LHCN-M2 (cell line): ENCODE measurements at regions not wholly inside any gene's neighbourhood (a gene's known extent, or its start where the extent isn't known, plus 50 kb on each side); places are given as distances from the start of the nearest gene placed in this dataset.

Experiments used
- DNase-seq: peaks from one replicate; pipeline ENCODE4 v3.0.0-alpha.2; 2012; ENCODE audit warnings: low read depth

DNA sequence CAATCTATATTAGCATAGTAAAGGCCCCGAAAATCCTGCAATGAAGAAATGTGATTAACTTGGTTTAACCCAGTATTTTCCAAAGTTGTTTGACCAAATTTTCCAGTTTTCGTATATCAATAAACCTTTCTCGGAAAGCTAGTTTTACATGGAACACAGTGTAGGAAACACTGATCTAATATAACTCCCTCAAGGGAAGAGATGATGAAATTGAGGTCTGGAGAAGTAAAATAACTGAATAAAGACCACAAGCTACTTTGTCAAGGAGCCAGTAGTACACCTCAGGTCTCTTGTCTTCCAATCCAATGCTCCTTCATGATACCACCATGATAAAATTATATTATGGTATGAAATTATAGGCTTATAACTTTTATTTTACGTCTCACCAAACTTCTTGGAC is 118.1 kb upstream of the TARS1 start:
- no peak for DNase-seq

DNA sequence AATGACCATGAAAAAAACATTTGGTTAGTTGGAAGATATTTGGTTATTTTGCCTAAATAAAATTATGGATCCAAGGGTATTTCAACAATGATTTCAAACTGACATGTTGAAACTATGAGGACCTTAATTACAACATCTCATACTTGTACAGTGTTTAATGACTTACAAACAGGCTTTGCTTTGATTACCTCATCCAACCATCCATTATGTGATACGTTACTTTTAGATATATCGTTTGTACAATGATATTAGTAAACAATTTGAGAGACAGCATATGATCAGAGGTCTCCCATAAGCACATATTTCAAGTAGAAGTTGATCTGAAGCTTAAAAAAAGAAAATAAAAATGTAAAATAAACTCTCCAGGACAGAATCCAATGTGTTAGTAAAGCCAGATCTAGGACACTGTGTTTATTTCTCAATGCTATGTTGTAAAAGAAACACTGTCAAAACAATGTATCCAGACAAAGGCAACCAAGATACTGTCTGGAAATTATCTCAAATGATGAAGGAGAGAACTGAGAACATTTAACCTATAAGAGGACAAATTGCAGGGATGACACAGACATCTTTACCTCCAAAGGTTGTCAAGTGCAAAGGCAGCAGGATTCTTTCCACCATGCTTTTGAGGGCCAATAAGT is 116.0 kb upstream of the TARS1 start:
- no peak for DNase-seq

DNA sequence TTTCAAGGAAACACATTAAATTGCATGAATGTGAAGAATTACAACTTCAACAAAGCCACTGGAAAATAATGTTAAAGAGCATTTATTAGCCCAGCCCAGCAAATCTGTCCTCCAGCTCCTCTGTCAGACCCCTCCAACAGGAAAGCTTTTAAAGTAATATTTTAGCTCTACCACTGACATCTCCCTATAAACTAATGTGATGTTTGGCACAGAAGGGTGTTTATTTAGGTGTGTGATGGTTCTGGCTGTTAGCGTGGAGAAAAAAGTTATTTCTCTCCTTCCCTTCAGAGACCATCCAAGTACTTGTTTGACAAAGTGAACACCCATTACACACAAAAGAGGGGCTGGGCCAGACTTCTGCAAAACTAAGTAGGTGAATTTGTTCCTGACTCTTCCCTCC is 111.9 kb upstream of the TARS1 start:
- DNase-seq = no peak

DNA sequence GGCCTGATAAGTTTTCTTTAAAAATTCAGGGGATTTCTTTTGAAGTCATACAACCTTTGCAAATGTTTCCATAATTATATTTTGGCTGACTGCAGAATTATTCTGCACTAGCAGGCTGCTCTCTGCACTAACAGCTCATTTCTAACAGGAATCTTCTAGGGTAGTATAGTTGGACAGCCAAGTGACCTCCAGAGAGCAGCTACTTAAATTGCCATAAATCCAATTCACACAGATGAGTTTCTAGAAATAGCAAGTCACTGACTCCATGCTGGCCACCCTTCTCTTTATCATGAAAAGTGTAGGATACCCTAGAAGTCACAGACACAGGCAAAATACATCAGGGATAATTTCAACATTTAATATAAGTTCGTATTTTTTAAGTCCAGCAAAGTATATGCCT is 110.9 kb upstream of the TARS1 start:
- DNase-seq = no peak

DNA sequence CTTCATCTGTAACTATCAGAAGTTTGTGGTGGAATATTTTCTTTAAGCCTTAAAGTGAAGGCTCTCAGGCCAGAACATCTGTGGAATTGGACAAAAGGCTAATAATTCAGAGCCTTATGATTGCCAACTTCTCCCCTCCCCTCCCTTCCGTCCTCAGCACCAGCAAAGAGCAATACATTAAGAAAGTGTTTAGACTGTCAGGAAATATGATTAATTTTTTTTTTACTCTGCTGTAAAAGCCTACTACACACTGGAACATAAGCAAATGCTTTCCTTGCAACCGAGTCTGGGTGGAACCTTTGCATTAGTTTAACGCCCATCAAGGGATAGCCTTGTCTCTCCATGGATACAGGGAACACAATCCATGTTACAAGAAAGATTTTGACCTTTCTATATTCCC is 110.3 kb upstream of the TARS1 start:
- DNase-seq = no peak

DNA sequence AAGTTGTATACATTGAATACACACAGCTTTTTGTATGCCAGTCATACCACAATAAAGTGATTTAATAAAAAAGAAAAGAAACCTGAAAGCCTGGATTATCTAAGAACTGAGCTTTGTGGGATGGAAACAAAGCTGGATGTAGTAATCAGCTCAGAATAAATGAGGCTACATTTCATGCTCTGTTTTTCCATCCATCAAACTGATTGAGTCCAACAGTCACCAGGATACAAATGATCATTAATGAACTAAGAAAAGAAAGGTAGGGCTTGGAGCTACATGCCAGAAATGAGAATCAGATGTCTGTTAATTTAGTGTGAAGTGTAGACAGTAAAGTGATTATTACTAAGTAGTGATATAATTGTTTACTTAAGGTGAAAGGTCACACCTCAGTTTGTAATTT is 109.8 kb upstream of the TARS1 start:
- no peak for DNase-seq

DNA sequence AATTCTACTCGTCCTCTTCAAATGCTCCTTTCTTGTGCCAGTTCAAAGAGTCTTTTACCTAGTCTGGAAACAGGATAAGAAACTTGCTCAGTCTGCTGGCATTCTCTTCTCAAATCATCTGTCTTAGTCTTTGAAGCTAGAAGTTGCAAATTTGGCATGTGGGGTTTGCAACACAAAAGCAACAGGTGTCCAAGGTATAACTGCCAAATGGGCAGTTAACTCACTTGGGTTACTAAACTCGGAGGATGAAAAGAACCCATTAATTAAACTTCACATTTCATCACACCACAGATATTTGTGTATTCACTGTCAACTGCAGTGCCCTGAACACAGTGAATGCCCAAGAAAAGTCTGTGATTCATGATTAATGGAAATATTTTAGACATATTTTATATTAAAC is 108.0 kb upstream of the TARS1 start:
- no peak for DNase-seq

DNA sequence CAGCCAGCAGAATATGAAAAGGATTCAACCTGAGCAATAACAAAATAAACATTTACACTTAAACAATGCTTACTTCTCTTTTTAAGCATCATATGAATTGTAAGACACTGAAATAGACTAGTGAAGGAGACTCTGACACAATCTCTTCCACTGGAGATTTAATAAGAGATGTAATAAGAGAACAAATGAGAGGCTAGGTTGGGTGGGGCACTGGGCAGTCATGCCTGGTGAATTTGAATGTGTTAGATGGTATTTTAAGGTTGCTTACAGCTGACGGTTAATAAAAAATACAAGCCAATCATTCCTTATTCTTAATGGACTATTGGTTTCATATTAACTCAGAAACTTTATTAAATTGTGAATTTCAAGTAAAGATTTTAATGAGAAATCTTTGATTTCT is 105.9 kb upstream of the TARS1 start:
- no peak for DNase-seq

DNA sequence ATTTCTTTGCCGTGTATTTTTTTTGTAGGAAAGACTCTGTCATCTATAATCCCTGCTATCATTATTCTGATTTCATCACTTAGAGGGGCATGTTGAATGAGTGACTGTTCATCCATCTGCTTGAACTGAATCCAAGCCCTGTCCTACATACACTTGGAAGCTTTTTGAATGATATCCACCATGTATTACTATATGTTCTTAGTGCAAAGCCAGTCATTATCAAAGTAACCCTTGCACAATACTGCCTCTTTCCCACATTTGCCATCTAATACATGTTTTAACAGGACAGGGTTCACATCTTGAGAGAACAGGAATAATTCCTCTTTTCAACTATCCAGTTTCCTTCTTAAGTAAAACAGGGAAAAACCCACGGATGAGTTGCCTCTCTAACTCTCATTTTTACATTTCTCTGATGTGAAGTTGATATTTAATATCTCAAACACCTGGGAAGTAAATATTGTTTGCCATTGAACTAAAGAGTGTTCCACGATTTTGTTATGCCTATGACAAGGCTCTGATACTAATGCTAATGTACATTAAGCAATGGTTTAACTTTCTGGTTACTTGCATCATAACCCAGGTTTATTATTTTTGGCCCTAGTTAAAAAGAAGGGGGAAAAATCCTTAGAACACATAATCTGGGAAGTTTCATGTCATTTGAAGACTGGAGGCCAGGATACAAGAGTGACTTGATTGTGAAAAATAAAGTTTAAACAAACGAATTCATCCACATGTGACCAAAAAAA is 103.7 kb upstream of the TARS1 start:
- DNase-seq = no peak

DNA sequence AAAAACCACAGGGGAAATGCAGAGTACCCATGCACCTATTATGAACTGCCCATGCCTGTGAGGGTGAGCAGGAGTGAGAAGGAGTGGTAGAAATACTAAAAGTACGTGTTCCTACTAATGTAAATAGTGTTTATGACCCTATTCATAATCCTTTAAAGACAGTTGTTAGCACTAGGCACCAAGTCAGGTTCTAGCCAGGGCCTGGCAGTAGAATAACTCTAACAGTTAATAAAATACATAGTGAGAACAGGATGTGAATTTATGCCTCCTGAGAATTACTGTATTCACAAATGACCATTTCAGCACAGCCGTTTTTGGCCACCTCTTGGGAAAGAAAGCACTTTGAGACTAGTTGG is 103.2 kb upstream of the TARS1 start:
- no peak for DNase-seq

DNA sequence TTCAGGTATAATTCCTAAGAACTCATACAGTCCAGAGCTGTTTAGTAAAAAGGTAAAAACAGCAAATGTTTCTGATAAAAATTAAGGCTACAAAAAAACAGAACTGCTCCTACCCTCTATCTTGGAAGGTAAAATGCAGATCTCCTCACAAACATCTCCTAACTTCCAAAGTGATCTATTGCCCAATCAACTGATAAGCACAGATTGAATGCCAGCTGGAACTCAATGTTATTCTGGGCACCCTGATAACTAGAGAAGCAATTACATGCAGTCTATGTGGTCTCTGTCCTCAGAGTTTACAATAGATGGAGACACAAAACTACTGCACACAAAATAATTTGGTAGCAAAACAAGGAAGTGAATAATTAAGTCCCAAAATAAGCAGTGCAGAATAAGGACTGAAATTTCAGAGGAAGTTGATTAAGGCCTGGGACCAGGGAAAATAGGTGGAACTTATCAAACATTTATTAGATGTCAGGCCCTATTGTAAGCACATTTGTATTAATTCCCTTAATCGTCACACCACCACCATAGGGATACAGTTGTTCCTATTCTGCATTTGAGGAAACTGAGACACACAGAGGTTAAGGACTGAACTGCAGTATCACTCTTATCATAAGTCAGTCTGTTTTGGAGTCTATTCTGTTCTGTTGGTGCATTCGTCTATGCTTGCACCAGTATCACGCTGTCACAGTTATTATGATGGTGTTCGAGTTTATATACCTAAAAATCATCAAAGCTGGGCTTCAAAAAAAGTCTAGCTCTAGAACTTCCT is 102.2 kb upstream of the TARS1 start:
- no peak for DNase-seq

DNA sequence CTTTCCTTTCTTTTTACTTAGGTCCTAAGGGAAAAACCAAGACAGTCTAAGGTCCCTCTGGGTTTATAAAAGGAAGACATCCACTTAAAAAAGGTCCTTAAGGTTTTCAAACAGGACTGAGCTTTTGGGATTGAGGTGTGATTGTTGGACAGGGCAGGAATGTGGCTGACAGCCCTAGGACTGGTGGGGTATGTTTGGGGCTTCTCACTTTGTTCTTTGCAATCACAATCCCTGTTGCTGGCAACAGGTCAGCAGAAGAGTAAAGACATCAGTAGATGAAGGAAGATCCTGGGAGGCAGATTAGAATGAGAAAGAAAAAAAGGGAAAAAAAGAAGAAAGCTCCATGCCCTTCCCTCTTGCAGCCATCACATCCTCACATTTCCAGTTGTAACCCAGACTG is 101.4 kb upstream of the TARS1 start:
- no peak for DNase-seq

DNA sequence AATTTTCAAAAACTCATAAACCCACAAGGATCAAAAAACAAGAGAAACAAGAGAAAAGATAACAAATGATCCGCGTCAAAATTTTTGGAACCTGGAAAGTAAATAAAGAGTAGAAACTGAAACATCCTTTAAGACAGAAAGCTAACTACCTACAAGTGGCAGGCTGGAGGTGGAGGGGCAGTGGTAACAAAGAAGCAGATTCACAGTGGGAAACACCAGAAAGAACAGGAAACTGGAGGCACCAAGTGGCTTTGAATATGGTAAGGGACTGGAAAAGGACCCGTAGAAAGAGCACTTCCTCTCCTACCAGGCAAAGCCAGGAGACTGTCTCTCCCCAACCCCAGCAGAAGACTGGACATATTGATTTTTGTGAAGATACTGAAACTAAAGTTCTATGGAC is 100.6 kb upstream of the TARS1 start:
- no peak for DNase-seq

DNA sequence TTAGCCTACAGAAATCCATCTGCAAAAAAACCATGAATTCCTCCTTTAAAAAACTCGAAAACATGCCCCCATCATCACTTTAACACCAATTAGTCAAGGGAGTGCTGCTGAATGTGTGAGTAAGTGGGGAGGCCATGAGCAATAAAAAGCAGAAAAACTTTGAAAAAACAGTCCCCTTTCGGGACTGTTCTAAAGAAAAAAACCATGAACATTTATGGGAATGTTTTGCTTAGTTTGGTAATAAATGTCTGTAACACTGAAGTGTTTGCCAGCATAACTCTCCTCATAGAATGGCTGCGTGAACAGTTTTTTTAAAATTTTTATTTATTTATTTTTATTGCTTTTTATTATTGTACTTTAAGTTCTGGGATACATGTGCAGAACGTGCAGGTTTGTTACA is 99.4 kb upstream of the TARS1 start:
- DNase-seq = no peak

DNA sequence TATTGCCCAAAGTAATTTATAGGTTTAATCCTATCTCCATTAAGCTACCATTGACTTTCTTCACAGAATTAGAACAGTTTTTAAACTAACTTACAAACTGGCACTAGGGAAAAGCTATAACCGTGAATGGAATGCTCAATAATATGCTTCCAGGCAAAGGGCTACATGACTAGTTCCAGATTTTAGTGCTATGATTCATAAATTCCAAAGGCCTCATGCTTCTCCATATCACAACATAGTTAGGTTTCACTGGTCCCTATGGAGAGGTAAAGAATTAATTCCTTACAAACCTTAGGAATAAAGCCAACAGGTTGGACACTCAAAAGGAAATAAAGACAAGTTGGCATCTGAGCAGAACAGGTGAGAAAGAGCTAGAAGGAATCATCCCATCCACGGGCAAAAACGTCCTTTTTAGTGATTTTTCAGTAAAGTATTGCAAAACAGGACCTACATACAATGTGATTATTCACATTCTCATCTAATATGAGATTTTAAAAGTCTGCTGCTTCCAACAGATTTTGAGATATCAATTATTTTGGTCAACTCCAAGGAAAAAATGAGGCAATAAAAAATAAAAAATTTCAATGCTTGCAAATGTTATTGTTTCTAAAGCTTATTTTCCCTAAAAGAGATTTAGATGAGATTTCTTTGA is 97.0 kb upstream of the TARS1 start:
- peak; percentile 85 for DNase-seq

DNA sequence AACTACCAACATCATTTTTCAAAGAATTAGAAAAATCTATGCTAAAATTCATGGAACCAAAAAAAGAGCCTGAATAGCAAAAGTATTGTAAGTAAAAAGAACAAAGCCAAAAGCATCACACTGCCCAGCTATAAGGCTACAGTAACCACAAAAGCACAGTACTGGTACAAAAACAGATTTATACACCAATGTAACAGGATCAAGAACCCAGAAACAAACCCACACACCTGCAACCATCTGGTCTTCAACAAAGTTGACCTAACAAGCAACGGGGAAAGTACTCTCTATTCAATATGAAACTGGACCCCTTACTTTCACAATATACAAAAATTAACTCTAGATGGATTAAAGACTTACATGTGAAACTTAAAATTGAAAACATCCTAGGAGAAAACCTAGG is 94.2 kb upstream of the TARS1 start:
- no peak for DNase-seq

DNA sequence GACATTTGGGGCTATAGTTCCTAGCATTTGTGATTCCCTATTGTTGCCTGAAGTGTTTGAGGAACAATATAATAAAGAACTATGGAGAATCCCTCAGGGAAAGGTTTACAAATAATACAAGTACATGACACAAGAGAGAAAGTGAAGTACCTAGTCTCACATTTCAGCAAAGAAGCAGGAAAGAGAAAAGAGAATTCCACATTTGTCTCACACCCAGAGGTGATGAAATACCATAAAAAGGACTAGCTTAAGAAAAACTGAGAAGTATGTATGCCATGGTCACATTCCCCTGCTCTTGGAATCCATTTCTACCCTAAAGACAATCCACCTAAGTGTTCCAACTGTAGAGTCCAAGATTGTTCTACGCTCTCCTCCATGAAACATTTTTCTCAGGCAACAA is 79.0 kb upstream of the TARS1 start:
- DNase-seq = no peak

DNA sequence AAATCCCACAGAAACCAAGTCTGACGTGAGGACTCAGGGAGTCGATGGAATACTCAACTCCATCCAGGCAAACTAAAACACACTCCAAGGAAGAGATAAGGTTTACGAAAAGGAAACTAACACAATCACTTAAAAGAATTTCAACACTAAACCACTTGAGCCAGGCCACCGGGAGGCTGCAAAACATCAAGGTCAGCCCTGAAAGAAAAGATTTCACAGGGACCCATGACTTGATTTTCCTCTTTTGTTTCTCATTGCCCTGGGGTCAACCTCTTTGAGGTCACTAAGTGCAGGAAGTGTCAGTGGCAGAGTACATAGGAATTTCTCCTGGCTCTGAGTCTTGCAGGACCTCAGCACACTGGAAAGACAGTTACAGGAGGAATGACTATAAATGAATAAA is 77.8 kb upstream of the TARS1 start:
- DNase-seq = no peak

DNA sequence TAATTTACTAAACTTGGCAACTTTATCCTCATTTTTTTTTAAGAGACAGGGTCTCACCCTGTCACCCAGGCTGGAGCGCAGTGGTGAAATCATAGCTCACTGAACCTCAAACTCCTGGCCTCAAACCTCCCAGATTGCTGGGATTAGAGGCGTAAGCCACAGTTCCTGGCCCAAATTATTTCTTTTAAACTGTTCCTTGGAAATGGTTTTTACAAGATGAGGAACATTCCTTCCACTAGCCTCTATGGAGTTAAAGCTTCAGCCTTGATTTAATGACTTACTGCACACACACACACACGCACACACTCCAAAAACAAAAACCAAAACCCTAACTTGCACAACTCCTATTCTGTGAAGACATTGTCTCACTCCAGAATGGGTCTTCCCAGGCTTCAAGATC is 77.2 kb upstream of the TARS1 start:
- no peak for DNase-seq

DNA sequence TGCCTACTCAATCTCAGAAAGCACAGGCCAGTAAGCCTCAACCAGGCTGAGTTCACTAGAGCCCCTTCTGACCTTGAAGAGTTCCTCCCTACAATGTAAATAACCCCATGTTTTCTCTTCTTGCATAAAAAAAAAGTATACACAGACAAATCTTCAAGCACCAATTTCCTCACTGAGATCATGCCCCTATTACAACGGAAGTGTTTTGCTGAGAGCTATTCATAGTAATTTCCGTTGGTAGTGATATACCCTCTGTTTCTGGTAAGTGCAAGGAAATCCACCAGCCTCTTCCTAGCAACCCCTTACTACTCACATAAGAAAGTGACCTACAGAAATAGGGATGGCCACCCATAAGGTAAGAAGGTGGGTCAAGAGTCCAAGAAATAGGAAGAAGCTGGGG is 76.4 kb upstream of the TARS1 start:
- DNase-seq = no peak

DNA sequence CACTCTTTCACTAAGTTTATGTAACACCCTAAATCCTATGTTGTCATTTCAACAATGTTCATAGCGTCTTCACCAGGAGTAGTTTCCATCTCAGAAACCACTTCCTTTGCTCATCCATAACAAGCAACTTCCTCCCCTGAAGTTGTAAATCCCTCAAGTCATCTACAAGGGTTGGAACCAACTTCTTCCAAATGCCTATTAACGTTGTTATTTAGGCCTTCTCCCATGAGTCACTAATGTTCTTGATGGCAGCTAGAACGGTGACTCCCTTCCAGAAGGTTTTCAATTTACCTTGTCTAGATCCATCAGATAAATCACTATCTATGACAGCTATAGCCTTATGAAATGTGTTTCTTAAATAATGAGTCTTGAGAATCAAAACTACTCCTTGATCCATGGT is 73.3 kb upstream of the TARS1 start:
- DNase-seq = no peak
